NCI-H1436 (cell line): ENCODE measurements at regions not wholly inside any gene's neighbourhood (a gene's known extent, or its start where the extent isn't known, plus 50 kb on each side); places are given as distances from the start of the nearest gene placed in this dataset.
"Not testable (repeated sequence)": the region's sequence is repeated elsewhere in the genome, so short reads cannot be mapped to it uniquely, and the experiment has no call there.

Source experiments
- DNase-seq: peaks from one replicate; lab custom pipeline; 2025; lab: John Stamatoyannopoulos, UW

DNA sequence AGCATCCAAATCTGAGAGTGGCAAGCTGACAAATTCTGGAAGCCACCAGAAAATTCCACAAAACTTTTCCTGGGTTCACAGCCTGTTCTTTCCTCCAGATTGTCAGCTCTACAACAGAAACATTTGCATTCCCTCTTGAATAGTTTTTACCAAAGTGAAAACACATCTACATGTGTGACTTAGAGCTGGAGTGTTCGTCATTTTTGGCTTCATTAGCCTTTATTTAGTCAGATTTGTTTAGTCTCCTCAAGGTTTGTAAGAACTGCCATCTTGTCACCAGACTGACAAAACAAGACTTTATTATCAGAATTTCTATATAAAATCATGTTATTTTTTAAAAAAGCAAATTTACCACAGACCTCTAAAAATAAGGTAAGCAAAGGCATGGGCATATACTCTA is 347.3 kb downstream of the TRIM36 start:
- DNase-seq = no peak

DNA sequence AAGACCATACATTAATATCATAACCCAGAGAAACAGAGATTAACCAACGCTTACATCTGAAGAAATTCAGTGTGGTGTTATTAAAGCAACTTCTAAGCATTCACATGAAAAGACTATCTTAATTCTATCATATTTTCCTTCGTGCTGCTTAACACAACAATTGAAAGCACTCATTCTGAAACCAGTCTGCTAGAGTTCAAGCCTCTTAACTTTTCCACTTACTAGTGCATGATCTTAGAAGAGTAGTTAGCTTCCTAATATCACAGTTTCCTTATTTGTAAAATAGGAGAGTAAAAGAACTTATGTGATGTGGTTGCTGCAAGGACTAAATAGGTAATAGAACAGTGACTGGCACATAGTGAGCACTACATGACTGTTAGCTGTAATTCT is 379.3 kb downstream of the TRIM36 start:
- no peak for DNase-seq

DNA sequence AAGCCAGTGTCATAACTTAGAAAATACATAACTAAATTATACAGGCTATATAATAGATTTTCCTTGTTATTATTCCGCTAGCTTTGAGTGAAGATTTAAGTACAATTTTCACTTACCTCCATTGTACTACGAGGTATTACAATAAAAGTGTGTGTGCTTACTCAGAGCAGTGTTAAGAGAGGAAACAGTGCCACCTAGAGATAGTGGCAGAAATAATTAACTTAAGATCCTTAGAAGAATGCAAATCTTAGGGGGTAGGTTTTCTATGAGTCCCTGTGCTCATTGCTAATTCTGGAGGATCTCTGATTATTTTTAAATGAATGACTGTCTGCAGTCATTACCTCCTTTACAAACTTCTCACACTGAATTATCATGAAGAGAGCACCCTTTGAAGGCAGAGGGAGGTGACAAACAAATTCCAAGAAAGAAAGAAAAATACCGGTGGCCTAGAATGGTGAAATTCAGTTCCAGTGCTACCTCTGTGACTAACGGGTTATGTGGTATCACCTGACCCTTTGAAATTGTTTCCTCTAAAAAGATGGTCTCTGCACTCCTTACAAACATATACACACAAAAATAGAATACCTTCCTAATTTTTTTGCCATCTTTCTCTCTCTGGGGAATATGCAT is 379.8 kb downstream of the TRIM36 start:
- no peak for DNase-seq

DNA sequence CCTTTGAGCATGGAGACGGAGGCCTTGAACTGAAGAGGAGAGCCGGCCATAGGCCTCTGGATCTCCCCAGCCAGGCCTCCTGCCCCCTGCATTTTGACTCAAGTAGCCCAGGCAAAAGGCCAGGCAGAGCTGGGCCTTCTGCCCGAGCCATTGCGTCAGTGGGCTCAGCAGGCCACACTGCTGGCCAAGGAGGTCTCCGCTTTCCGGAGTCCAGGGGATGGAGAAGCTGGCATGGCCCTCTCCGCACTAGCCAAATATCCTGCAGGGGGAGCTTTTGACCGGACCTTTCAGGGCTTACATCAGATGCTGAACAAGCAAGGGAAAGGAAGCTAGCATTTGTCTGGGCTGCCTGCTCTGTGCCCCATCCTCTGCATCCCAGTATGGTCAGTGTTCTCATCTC is 386.8 kb downstream of the TRIM36 start:
- DNase-seq = no peak

DNA sequence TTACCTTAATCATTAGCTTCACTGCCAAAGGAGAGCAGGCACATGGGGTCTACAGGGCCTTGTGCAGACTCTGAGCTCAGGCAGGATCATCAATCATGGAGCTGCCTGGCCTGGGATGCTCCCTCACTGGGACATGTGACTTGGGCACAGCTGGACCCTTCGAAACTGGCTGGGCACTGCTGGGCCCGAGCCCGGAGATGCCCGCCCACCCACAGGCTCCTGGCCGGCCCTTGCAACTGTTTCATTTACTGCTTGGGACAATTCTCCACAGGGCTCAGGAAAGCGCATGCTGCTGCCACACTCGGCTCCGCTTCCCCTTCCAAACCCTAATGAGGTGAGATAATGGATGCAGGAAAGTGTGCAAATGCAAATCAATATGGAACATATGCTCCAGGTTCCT is 387.5 kb downstream of the TRIM36 start:
- DNase-seq = no peak

DNA sequence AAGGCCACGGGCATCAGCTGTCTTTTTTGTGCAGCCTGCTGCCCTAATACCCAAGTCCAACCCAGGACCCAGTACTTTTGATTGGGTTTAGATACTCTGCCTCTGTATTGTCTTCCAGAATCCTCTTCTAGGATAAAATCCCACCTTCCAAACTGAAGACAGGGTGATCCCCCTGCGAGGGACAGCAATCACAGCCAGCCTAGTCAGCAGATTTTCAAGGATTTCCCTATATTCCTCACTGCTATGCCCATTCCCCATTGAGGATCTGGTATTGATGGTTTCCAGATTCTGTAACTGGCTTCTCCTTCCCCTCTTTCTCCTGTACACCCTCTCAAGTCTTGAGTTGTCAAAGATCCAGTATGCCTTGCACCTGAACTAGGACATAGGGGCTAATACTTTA is 389.4 kb downstream of the TRIM36 start:
- DNase-seq = no peak

DNA sequence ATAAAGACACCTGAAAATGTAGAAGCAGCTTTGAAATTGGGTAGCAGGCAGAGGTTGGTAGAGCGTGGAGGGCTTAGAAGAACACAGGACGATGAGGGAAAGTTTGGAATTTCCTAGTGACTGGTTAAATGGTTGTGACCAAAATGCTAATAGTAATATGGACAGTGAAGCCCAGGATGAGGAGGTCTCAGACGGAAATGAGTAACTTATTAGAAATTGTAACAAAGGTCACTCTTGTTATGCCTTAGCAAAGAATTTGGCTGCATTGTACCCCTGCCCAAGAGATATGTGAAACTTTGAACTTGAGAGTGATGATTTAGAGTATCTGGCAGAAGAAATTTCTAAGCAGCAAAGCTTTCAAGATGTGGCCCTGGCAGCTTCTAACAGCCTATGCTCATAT is 382.5 kb downstream of the KCNN2 start:
- DNase-seq = no peak

DNA sequence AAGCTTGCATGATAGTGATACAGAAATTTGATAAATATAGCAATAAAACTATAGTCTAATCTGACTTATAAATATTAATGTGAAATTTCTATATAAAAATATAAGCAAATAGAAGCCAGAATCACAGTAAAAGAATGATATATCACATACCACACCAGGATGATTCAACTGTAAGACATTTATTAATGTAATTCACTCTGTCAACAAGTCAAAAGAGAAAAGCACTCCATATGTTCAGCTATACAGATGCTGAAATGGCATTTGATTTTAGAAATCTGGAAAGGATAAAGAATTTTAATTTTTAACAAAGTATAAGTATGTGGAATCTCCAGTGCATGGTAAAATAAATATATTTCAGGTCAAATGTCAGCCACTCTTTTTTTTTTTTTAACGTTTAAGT is 372.4 kb downstream of the KCNN2 start:
- DNase-seq = no peak

DNA sequence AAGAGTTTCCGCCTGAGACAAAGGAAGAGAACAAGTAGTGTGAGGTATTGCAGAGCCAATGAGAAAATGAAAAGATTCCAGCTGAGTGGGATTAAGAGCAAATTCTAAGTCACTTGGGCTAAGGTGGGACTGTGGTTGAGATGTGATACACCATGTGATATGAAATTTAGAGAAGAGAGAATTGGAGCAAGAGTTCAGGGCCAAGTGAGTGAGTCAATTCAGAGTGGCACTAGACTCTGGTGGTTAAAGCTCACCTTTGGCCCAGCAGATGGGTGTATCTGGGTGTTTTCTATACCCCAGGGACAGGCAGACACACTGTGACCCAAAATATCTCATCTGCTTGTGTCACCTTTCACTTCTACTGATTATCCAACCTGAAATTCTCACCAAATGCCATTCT is 368.1 kb downstream of the KCNN2 start:
- DNase-seq = no peak

DNA sequence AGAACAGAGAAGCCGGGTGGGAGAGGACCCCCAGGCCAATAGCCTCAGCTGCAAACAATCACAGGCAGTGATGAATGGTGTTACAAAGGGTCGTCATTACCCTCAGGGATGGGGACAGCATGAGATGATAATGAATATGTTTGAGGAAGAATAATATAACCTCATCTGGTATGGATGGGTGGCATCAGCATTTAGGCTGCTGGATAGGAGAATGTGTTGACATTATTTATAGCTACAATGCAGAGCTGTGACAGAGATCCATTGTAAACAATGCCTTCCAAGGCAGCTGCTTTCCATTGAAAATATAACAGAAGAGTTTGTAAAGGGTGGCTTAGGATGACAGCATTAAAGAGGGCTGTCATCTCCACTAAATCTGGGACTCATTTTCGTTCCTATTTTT is 365.5 kb downstream of the KCNN2 start:
- DNase-seq = no peak

DNA sequence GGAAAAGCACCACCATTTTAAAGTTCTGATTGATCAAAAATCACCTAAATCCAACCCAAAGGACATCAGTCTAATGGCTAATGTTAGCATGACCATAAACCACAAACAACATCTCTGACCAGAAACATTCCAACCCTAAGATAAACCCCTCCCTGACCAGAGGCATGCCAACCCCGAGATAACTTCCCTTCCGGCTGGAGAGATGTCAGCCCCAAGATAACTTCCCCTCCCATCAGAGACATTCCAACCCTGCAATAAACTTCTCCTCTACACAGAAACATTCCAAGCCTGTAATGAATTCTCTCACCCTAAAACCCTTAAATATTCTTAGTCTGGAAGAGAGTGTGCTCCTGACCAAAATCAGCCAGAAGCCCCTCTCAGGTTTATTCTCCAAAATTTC is 364.3 kb downstream of the KCNN2 start:
- DNase-seq = no peak

DNA sequence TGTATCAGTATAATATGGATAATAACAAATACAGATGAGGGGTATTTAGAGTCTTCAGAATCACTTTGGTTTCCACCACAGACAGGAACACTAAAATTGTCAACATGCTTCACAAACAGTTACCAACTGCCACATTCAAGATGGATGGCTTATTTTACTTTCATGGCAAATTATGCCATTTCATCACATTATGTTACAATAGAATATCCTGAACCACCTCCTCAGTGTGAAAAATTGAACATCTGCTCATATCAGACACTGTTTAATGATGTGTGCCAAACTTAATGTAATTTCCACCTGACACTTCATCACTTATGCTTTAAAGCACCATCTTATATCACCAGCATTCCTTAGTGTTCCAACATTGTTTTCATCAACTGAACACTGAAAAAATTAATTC is 357.4 kb downstream of the KCNN2 start:
- DNase-seq = no peak

DNA sequence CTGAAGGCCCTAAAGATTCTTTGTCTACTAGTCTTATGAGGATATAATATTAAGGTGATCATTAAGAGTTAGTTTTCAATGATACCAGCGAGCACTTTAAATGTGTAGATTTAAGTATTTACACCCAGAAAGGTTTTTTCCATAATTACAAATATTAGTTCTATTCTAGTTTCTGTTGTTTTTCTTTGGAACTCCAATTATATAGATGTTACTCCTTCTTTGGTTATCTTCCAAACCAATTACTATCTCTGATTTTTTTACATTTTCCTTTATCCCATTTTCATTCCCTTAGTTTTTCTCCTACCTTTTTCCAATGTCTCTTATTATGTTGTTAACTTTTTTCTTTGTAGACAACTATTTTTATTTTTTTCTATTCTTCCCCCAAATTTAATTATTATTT is 355.1 kb downstream of the KCNN2 start:
- no peak for DNase-seq

DNA sequence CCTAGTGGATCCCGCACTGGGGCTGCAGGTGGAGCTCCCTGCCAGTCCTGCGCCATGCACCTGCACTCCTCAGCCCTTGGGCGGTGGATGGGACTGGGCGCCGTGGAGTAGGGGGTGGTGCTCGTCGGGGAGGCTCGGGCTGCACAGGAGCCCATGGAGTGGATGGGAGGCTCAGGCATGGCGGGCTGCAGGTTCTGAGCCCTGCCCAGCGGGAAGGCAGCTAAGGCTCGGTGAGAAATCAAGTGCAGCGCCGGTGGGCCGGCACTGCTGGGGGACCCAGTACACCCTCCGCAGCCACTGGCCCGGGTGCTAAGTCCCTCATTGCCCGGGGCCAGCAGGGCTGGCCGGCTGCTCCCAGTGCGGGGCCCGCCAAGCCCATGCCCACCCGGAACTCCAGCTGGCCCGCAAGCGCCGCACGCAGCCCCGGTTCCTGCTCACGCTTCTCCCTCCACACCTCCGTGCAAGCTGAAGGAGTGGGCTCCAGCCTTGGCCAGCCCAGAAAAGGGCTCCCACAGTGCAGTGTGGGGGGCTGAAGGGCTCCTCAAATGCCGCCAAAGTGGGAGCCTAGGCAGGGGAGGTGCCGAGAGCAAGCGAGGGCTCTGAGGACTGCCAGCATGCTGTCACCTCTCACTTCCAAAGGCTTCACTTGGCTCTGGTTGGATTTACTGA is 342.5 kb downstream of the KCNN2 start:
- DNase-seq = not testable (repeated sequence)

DNA sequence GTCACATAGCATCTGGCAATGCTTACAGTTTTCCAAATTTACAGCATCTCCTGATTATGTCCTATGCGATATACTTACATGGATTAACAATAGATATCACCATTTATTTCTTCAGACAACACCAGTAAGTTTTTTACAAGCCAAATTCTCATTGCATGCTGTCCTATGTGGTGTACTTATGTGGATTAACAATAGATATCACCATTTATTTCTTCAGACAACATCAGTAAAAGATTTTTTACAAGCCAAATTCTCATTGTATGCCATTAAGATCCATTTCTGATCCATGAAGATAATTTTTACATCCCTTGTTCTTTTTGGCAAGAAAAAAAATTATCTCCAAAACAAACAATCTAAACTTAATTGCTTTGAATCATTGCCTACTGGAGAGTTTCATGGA is 340.9 kb downstream of the KCNN2 start:
- DNase-seq = no peak

DNA sequence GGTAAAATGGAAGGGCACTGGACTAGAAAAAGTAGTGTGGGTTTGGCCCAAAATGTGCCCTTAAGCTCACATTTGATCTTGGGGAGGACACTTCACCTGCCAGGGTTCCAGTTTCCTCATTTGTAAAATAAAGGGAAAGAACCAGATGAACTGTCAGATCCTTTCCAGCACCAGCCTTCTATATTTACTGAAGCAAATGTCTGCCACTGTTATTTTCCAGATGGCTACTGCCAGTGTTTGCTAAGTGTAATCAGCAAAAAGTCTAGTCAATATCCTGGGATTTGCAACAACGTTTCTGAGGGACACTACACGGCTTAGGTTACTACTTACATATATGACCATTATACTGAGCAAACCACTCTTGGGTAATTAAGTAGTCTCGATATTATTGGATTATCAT is 340.3 kb downstream of the KCNN2 start:
- DNase-seq = no peak

DNA sequence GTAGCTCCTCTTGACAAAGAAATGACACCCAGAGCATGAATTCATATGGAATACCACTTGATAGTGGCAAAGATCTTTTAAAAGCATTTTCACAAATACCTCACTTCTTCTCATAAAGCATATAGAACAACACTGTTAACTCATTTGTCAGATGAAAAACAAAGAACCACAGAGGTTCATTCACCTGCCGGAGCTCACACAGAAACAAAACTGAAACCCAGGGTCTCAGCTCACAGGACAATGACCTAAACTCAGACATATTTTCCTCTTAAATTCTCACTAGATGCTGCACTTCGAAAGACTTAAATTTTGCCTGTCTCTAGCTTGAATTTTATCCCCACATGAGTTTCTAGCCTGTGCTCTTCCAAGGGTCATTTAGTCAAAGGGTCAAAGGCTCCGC is 339.0 kb downstream of the KCNN2 start:
- no peak for DNase-seq

DNA sequence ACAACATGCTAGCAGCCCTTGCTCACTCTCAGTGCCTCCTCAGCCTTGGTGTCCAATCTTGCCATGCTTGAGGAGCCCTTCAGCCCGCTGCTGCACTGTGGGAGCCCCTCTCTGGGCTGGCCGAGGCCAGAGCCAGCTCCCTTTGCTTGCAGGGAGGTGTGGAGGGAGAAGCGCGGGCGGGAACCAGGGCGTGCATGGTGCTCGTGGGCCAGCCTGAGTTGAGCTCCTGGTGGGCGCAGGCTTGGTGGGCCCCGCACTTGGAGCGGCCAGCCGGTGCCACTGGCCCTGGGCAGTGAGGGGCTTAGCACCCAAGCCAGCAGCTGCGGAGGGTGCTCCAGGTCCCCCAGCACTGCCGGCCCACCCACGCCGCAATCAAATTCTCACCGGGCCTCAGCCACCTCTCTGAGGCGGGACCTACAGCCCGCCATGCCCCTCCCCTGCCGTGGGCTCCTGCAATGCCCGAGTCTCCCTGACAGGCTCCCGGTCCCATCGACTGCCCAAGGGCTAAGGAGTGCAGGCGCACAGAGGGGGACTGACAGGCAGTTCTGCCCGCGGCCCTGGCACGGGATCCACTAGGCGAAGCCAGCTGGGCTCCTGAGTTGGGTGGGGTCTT is 333.5 kb downstream of the KCNN2 start:
- no peak for DNase-seq

DNA sequence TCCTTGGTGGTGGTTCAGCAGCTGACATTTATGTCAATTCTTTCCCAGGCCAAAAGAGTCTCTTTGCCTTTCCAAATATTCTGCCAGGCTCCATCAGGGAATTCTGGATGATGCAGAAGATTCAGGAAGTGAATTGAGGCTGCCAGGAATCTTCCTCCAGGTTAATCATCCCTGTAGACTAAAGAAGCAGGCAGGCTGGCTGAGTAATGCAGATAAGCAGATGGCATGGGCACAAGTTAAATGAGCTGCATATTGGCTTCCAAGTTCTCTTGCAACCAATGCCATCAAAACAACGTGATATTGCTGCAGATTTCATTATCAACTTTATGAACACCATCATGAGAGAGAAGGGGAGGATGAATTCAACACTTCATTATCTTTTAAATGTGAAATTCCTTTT is 324.5 kb downstream of the KCNN2 start:
- DNase-seq = no peak

DNA sequence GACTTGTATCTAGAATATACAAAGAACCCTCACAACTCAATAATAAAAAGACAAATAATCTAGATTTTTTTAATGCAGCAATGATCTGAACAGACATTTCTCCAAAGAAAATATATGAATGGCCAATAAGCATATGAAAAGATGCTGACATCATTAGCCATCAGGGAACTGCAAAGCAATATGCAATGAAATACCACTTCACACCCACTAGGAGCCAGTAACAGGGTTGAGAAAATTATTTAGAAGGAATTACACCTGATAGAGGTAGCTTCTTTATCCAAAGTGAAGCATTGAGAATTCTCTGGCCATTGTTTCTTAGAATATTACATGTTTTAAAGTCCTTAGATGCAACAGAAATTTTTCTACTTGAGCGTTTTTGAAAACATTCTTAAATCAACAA is 316.9 kb downstream of the KCNN2 start:
- no peak for DNase-seq

DNA sequence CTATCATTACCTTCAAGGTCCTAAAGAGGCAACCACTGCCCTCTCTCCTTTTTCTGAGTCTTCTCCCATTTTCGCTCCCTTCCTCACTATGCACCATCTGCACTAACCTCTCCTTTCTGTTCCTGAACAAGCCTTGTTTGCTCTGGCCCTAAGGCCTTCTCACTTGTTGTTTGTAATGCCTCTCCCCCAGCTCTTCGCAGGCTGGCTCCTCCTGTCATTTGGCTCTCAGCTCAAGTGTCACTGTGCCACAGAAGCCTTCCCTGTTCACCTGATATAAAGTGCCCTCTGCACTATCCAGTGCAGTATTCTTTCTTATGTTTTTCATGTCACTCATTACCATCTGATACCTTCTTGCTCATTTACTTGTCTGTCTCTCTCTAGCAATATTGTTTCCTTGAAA is 303.7 kb downstream of the KCNN2 start:
- no peak for DNase-seq

DNA sequence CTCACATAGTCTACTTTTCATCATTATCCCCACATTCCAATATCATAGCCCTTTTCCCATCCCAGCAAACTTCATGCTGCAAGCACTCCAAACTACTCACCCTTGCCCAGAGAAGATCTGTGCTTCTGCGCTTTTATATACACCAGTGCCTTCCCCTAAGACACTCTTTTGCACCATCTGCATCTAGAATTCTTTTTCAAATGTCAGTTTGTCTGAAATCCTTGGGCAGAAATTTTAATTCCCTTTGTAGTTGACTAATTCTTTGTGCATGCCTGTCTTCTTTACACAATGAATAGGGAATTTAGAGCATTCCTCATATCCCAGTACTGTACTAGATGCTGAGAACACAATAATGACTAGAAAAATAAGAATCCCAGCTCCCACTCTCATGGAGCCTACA is 298.9 kb downstream of the KCNN2 start:
- DNase-seq = no peak

DNA sequence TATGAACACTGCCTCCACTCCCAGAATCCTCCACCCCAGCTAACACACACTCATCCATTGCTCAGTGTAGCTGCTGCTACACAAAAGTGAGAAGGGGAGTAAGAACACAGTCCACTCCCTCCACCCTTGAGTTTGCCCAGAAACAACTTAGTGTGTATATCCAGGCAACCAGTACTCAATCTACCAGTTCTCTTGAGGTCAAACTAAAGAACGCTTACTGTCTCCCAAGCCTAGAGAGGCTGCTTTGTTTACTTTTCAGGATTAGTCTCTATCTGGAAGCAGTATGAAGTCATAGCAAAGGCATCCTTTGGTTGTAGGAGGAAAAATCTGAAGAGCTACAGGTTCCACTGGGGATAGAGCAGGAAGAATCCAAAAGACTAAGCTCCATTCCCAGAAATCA is 296.3 kb downstream of the KCNN2 start:
- no peak for DNase-seq
